Thoracic aorta (tissue), 2 donors: ENCODE measurements at regions not wholly inside any gene's neighbourhood (a gene's known extent, or its start where the extent isn't known, plus 50 kb on each side); places are given as distances from the start of the nearest gene placed in this dataset.

Source experiments
- ATAC-seq: fragments of 150-250 bp; one replicate; pipeline ENCODE4 v1.8.0; 2017; ENCODE audit warnings: low read depth; ENCODE audit not compliant: insufficient number of reproducible peaks, low FRiP score
- DNase-seq: peaks from one replicate; pipeline ENCODE4 v3.0.0-alpha.2; 2020; ENCODE audit warnings: low spot score
- H3K27ac ChIP-seq, 2 donors: fragments of 200-600 bp; sonication (generic); 1 replicate in 1 of 2; 2 replicates in 1 of 2; pipeline ENCODE4 v1.5.1; 2016; ENCODE audit warnings: mild to moderate bottlenecking in 2 of 2, moderate library complexity in 2 of 2
- H3K27me3 ChIP-seq: fragments of 200-600 bp; sonication (generic); replicated peaks from 2 replicates; pipeline ENCODE4 v1.6.0; 2016; ENCODE audit warnings: mild to moderate bottlenecking; ENCODE audit not compliant: insufficient read depth
- H3K36me3 ChIP-seq: fragments of 200-600 bp; sonication (generic); one replicate; pipeline ENCODE4 v1.5.1; 2016
- H3K4me1 ChIP-seq, 2 donors: fragments of 200-600 bp; sonication (generic); 1 replicate in 1 of 2; 2 replicates in 1 of 2; pipeline versions ENCODE4 v1.5.1 to v1.6.0; 2016; ENCODE audit warnings: low read depth in 2 of 2, mild to moderate bottlenecking in 1 of 2; ENCODE audit not compliant: control insufficient read depth in 1 of 2
- H3K4me3 ChIP-seq: fragments of 200-600 bp; sonication (generic); 2 replicates; pipeline ENCODE4 v1.5.1; 2016; ENCODE audit warnings: mild to moderate bottlenecking
- H3K9me3 ChIP-seq: fragments of 200-600 bp; sonication (generic); 2 replicates; pipeline ENCODE4 v1.5.1; 2016
- TF ChIP-seq, protein P1 (sequence below): fragments of 200-600 bp; sonication (generic); IDR thresholded peaks from one replicate; pipeline ENCODE4 v1.5.1; 2019; ENCODE audit warnings: antibody characterized with exemption

DNA sequence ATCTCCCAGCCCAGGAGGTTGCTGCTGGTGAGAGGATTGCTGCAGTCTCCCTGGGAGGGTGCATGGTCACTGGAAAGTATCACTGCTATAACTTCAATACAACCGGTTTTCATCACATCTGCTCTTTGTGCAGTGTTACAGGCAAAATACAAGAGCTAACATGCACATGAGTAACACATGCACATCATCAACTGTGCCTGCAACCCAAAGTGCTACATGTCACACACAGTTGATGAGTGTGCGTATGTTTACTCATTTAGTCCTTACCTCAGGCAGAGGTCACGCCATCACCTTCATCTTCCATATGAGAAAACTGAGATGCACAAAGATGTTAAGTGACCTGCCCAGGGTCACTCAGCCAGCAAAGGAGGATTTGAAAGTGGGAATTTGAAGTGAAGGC lies 277.7 kb downstream of the FAM72C start:
- Histone ChIP-seq H3K36me3 (no peaks in the 10 kb centered on the region), H3K27me3 (no peaks in the 10 kb centered on the region), H3K27ac (no peak overlapping the region), H3K4me3 (no peak overlapping the region), H3K4me1 (no peaks in the 10 kb centered on the region), H3K9me3 (no peaks in the 10 kb centered on the region)
- TF ChIP-seq, protein P1, sequence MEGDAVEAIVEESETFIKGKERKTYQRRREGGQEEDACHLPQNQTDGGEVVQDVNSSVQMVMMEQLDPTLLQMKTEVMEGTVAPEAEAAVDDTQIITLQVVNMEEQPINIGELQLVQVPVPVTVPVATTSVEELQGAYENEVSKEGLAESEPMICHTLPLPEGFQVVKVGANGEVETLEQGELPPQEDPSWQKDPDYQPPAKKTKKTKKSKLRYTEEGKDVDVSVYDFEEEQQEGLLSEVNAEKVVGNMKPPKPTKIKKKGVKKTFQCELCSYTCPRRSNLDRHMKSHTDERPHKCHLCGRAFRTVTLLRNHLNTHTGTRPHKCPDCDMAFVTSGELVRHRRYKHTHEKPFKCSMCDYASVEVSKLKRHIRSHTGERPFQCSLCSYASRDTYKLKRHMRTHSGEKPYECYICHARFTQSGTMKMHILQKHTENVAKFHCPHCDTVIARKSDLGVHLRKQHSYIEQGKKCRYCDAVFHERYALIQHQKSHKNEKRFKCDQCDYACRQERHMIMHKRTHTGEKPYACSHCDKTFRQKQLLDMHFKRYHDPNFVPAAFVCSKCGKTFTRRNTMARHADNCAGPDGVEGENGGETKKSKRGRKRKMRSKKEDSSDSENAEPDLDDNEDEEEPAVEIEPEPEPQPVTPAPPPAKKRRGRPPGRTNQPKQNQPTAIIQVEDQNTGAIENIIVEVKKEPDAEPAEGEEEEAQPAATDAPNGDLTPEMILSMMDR, result no peak
- DNase-seq (no peak), ATAC-seq (no peak)

DNA sequence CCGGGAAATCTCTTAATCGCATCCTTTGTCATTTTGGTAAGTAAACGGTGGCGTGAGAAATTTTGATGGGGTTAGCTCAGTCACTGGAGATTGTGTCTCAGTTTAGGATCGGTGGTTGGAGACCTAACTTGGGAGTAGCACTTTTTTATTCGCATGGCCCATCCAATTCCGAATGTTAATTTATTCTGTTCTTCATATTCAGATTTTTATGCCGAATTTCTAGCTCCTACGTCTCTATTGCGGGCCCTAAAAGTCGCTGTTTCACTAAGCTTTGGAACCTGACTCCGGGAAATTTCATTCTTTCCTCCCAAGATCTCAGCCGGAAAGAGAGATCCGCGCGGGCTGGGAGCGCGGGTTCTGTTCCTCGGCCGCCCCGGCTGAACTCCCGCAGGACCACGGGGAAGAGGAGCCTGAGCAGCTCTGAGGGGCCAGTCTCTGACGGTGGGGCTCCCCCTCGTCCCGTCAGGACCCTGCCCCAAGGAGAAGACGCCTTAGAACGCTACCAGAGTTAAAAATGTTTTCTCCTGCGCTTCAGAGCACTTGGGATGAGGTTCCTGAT lies 279.7 kb downstream of the FAM72C start:
- H3K36me3 ChIP-seq, result no peaks in the 10 kb centered on the region
- TF ChIP-seq, protein P1, result no peak
- no peak overlapping the region for H3K4me3 ChIP-seq
- ATAC-seq (no peak), DNase-seq (no peak)
- H3K27ac ChIP-seq, result no peak overlapping the region
- H3K27me3 ChIP-seq, result no peaks in the 10 kb centered on the region
- no peaks in the 10 kb centered on the region for H3K4me1 ChIP-seq
- no peaks in the 10 kb centered on the region for H3K9me3 ChIP-seq

DNA sequence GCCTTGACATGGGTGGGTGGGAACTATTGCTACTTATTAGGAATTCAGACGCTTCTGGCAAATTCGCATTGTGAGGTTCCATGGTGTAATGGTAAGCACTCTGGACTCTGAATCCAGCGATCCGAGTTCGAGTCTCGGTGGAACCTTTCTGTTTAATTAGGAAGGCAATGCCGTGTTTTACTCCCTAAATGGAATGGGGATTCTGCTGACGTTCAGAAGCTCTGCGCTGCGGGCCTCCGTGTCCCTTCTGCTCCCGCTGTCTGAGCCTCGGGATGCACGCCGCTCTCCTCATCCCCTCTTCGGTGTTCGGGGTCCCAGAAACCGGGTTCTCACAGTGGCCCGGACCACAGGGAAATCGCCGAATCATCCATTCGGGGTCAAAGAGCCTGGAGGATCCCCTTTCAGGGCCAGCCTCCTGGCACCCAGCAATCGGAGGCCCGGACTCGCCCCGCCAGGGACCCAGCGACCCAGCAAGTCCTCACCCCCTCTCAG lies 280.3 kb downstream of the FAM72C start:
- Histone ChIP-seq H3K27ac (no peak overlapping the region), H3K4me3 (no peak overlapping the region), H3K36me3 (no peaks in the 10 kb centered on the region), H3K27me3 (no peaks in the 10 kb centered on the region), H3K9me3 (no peaks in the 10 kb centered on the region), H3K4me1 (no peaks in the 10 kb centered on the region)
- TF ChIP-seq, protein P1, result no peak
- no peak for DNase-seq
- ATAC-seq, result no peak

DNA sequence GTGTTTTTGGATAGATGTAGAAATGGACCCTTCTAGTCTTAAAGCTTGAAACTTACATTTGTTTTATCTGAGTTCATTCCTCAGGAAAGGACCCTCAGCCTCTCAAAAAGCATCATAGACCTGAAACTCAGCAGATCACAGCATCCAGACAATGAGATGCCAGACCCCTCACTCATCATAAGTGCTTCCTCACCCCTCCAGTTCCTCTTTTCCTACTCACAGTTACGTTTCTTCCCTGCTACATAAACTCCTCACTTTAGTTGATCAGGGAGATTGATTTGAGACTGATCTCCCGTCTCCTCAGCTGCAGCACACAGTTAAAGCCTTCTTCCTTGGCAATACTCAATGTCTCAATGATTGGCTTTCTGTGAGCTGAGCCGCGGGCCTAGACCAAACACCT lies 282.0 kb downstream of the FAM72C start:
- DNase-seq (no peak), ATAC-seq (no peak)
- no peaks in the 10 kb centered on the region for H3K27me3 ChIP-seq
- no peaks in the 10 kb centered on the region for H3K4me1 ChIP-seq
- no peaks in the 10 kb centered on the region for H3K9me3 ChIP-seq
- H3K27ac ChIP-seq, result no peak overlapping the region
- H3K4me3 ChIP-seq, result no peak overlapping the region
- TF ChIP-seq, protein P1, result no peak
- H3K36me3 ChIP-seq, result no peaks in the 10 kb centered on the region

- ATAC-seq (no peak), DNase-seq (no peak)
- H3K9me3 ChIP-seq, result no peaks in the 10 kb centered on the region
- TF ChIP-seq, protein P1, result no peak
- no peaks in the 10 kb centered on the region for H3K4me1 ChIP-seq
- H3K27ac ChIP-seq, result no peak overlapping the region
- no peaks in the 10 kb centered on the region for H3K27me3 ChIP-seq
- no peak overlapping the region for H3K4me3 ChIP-seq
- no peaks in the 10 kb centered on the region for H3K36me3 ChIP-seq
Measured at GRCh38 chr1:143680304-143680703, 291.5 kb downstream of the FAM72C start.
